Breast epithelium (tissue), 4 donors: ENCODE measurements at regions not wholly inside any gene's neighbourhood (a gene's known extent, or its start where the extent isn't known, plus 50 kb on each side); places are given as distances from the start of the nearest gene placed in this dataset.

Experiments
- DNase-seq, 2 donors: peaks; one replicate each; pipeline ENCODE4 v3.0.0-alpha.2; 2019; ENCODE audit warnings: low spot score in 2 of 2
- H3K27ac ChIP-seq, 2 donors: fragments of 200-600 bp; sonication (generic) in 1 of 2; one replicate each; pipeline ENCODE4 v1.5.1; 2016 to 2019; ENCODE audit warnings: mild to moderate bottlenecking in 1 of 2
- H3K27me3 ChIP-seq, 2 donors: fragments of 200-600 bp; sonication (generic) in 1 of 2; one replicate each; pipeline versions ENCODE4 v1.5.1 to v1.6.0; 2017 to 2019; ENCODE audit warnings: control low read depth in 1 of 2, mild to moderate bottlenecking in 1 of 2
- H3K36me3 ChIP-seq: fragments of 200-600 bp; one replicate; pipeline ENCODE4 v1.5.1; 2019
- H3K4me1 ChIP-seq, 2 donors: fragments of 200-600 bp; sonication (generic); one replicate each; pipeline ENCODE4 v1.5.1; 2016 to 2019; ENCODE audit warnings: control low read depth in 1 of 2
- H3K4me3 ChIP-seq, 3 donors: fragments of 200-600 bp; sonication (generic); 1 replicate in 2 of 3; 2 replicates in 1 of 3; pipeline ENCODE4 v1.5.1; 2016 to 2019; ENCODE audit warnings: mild to moderate bottlenecking in 3 of 3, moderate library complexity in 2 of 3
- H3K9me3 ChIP-seq, 2 donors: fragments of 200-600 bp; sonication (generic) in 1 of 2; one replicate each; pipeline ENCODE4 v1.5.1; 2016 to 2019; ENCODE audit warnings: control low read depth in 1 of 2
- CTCF ChIP-seq, 3 donors: fragments of 450-650 bp; IDR thresholded peaks; one replicate each; pipeline ENCODE4 v1.5.1; 2016 to 2017; ENCODE audit warnings: antibody characterized with exemption in 3 of 3, mild to moderate bottlenecking in 3 of 3, moderate library complexity in 3 of 3
- POLR2A ChIP-seq: fragments of 450-650 bp; IDR thresholded peaks from one replicate; pipeline ENCODE4 v1.6.1; 2016; ENCODE audit warnings: antibody characterized with exemption, mild to moderate bottlenecking, moderate library complexity
- POLR2AphosphoS5 ChIP-seq, 3 donors: sonication (generic); formaldehyde crosslinking; IDR thresholded peaks; one replicate each; pipeline ENCODE4 v1.6.1; 2017; ENCODE audit warnings: antibody characterized with exemption in 3 of 3
- intact Hi-C: fragments of 100-400 bp; cut with DNase I; formaldehyde crosslinking; loops from one replicate; pipeline ENCODE4 v1.15.1; 2023; ENCODE audit warnings: low total_unique reads

GRCh38 chr12:74689929-74690328 lies 152.3 kb downstream of the ATXN7L3B start:
- Histone ChIP-seq H3K36me3 (no peaks in the 10 kb centered on the region), H3K4me3 (no peak overlapping the region), H3K9me3 (no peaks in the 10 kb centered on the region), H3K27me3 (no peaks in the 10 kb centered on the region), H3K4me1 (no peaks in the 10 kb centered on the region), H3K27ac (no peak overlapping the region)
- DNase-seq = no peak
- intact Hi-C loops = no loop called here
- no peak for TF ChIP-seq POLR2AphosphoS5 (IDR thresholded peaks at IDR 0.05)
- no peak for TF ChIP-seq CTCF (IDR thresholded peaks at IDR 0.05)
- no peak for TF ChIP-seq POLR2A

GRCh38 chr12:74719447-74719846 lies 181.8 kb downstream of the ATXN7L3B start:
- H3K27ac ChIP-seq = no peak overlapping the region
- no peak for DNase-seq
- intact Hi-C loops = no loop called here
- no peaks in the 10 kb centered on the region for H3K9me3 ChIP-seq
- no peaks in the 10 kb centered on the region for H3K4me1 ChIP-seq
- no peaks in the 10 kb centered on the region for H3K36me3 ChIP-seq
- TF ChIP-seq POLR2A = no peak
- TF ChIP-seq POLR2AphosphoS5 (IDR thresholded peaks at IDR 0.05) = no peak
- TF ChIP-seq CTCF (IDR thresholded peaks at IDR 0.05) = no peak
- H3K27me3 ChIP-seq = no peaks in the 10 kb centered on the region
- no peak overlapping the region for H3K4me3 ChIP-seq

- no peak overlapping the region for H3K4me3 ChIP-seq
- H3K27me3 ChIP-seq = no peaks in the 10 kb centered on the region
- H3K9me3 ChIP-seq = no peaks in the 10 kb centered on the region
- H3K36me3 ChIP-seq = no peaks in the 10 kb centered on the region
- no peak for DNase-seq
- no peak for TF ChIP-seq POLR2A
- no peak for TF ChIP-seq POLR2AphosphoS5 (IDR thresholded peaks at IDR 0.05)
- no peak for TF ChIP-seq CTCF (IDR thresholded peaks at IDR 0.05)
- no peaks in the 10 kb centered on the region for H3K4me1 ChIP-seq
- intact Hi-C loops = no loop called here
- H3K27ac ChIP-seq = no peak overlapping the region
These were observed 185.1 kb downstream of the ATXN7L3B start for GRCh38 chr12:74722709-74723108.

- H3K9me3 ChIP-seq = no peaks in the 10 kb centered on the region
- H3K27me3 ChIP-seq = no peaks in the 10 kb centered on the region
- no peak for DNase-seq
- no peak overlapping the region for H3K27ac ChIP-seq
- TF ChIP-seq POLR2AphosphoS5 (IDR thresholded peaks at IDR 0.05) (no peak), POLR2A (no peak), CTCF (IDR thresholded peaks at IDR 0.05) (no peak)
- no peaks in the 10 kb centered on the region for H3K4me1 ChIP-seq
- H3K36me3 ChIP-seq = no peaks in the 10 kb centered on the region
- H3K4me3 ChIP-seq = no peak overlapping the region
- intact Hi-C loops = no loop called here
These were observed 187.5 kb downstream of the ATXN7L3B start for GRCh38 chr12:74725154-74725553.

GRCh38 chr12:74728006-74728405 lies 190.4 kb downstream of the ATXN7L3B start:
- no peak for DNase-seq
- no peak overlapping the region for H3K4me3 ChIP-seq
- intact Hi-C loops = no loop called here
- no peaks in the 10 kb centered on the region for H3K9me3 ChIP-seq
- TF ChIP-seq CTCF (IDR thresholded peaks at IDR 0.05) (no peak), POLR2AphosphoS5 (IDR thresholded peaks at IDR 0.05) (no peak), POLR2A (no peak)
- no peaks in the 10 kb centered on the region for H3K36me3 ChIP-seq
- H3K4me1 ChIP-seq = no peaks in the 10 kb centered on the region
- no peak overlapping the region for H3K27ac ChIP-seq
- H3K27me3 ChIP-seq = no peaks in the 10 kb centered on the region
